Prostate gland (tissue), 2 donors: ENCODE measurements at regions not wholly inside any gene's neighbourhood (a gene's known extent, or its start where the extent isn't known, plus 50 kb on each side); places are given as distances from the start of the nearest gene placed in this dataset.

Experiments
- POLR2A ChIP-seq: fragments of 450-650 bp; IDR thresholded peaks from one replicate; pipeline ENCODE4 v1.6.1; 2016; ENCODE audit warnings: antibody characterized with exemption, mild to moderate bottlenecking
- POLR2AphosphoS5 ChIP-seq: sonication (generic); formaldehyde crosslinking; IDR thresholded peaks from one replicate; pipeline ENCODE4 v1.6.1; 2017; ENCODE audit warnings: antibody characterized with exemption
- TF ChIP-seq, protein P1 (sequence below), 4 experiments: fragments of 200-600 bp in 2 of 4; fragments of 450-650 bp in 2 of 4; sonication (generic) in 2 of 4; IDR thresholded peaks; 1 replicate in 3 of 4; 2 replicates in 1 of 4; pipeline ENCODE4 v1.5.1; 2016 to 2019; ENCODE audit warnings: antibody characterized with exemption in 4 of 4, mild to moderate bottlenecking in 2 of 4, moderate library complexity in 2 of 4

DNA sequence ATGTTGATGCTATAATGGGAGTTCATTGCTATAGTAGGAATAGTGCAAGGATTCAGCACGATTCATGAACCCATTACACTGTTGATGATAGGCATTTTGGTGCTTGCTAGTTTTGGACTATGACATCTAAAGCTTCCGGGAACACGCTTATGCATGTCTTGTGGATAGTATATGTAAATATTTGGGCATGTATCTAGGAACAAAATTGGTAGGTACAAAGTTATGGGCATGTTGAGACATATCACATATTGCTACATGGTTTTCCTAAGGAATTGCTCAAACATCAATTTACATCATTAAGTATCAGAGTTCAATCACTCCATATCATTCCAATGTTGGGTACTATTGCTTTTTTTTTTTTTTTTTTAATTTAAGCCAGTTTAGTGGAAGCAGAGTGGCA lies 1103.2 kb downstream of the TBC1D22A start:
- TF ChIP-seq, protein P1, sequence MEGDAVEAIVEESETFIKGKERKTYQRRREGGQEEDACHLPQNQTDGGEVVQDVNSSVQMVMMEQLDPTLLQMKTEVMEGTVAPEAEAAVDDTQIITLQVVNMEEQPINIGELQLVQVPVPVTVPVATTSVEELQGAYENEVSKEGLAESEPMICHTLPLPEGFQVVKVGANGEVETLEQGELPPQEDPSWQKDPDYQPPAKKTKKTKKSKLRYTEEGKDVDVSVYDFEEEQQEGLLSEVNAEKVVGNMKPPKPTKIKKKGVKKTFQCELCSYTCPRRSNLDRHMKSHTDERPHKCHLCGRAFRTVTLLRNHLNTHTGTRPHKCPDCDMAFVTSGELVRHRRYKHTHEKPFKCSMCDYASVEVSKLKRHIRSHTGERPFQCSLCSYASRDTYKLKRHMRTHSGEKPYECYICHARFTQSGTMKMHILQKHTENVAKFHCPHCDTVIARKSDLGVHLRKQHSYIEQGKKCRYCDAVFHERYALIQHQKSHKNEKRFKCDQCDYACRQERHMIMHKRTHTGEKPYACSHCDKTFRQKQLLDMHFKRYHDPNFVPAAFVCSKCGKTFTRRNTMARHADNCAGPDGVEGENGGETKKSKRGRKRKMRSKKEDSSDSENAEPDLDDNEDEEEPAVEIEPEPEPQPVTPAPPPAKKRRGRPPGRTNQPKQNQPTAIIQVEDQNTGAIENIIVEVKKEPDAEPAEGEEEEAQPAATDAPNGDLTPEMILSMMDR (IDR thresholded peaks at IDR 0.05): no peak
- TF ChIP-seq POLR2AphosphoS5 (no peak), POLR2A (no peak)
